ENCODE measurements at regions not wholly inside any gene's neighbourhood (a gene's known extent, or its start where the extent isn't known, plus 50 kb on each side); places are given as distances from the start of the nearest gene placed in this dataset.

DNA sequence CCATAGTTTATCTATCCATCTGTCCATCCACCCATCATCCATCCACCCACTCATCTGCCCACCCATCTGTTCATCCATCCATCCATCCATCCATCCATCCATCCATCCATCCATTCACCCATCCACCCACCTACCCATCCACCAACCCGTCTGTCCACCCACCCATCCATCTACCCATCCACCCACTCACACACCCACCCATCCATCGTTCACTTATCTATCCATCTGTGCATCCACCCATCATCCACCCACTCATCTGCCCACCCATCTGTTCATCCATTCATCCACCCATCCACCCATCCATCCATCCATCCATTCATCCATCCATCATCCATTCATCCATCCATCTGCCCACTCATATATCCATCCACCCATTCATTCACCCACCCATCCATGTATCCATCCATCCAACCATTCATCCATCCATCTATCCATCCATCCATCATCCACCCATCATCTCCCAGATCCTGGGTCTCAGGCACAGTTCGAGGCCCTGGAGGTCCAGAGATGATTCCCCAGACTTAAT, 88.2 kb upstream of the WNT4 start:
- no peaks in the 10 kb centered on the region for H3K4me1 Mint-ChIP-seq (ENCODE audit: unreplicated experiment)
- H3K4me3 Mint-ChIP-seq (ENCODE audit: unreplicated experiment): no peak overlapping the region
- TF ChIP-seq, protein P1, sequence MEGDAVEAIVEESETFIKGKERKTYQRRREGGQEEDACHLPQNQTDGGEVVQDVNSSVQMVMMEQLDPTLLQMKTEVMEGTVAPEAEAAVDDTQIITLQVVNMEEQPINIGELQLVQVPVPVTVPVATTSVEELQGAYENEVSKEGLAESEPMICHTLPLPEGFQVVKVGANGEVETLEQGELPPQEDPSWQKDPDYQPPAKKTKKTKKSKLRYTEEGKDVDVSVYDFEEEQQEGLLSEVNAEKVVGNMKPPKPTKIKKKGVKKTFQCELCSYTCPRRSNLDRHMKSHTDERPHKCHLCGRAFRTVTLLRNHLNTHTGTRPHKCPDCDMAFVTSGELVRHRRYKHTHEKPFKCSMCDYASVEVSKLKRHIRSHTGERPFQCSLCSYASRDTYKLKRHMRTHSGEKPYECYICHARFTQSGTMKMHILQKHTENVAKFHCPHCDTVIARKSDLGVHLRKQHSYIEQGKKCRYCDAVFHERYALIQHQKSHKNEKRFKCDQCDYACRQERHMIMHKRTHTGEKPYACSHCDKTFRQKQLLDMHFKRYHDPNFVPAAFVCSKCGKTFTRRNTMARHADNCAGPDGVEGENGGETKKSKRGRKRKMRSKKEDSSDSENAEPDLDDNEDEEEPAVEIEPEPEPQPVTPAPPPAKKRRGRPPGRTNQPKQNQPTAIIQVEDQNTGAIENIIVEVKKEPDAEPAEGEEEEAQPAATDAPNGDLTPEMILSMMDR (IDR thresholded peaks at IDR 0.05; ENCODE audit: unreplicated experiment): no peak
- no peak overlapping the region for H3K27ac Mint-ChIP-seq (ENCODE audit: unreplicated experiment)
- no peaks in the 10 kb centered on the region for H3K9me3 Mint-ChIP-seq (ENCODE audit: unreplicated experiment)
- DNase-seq (ENCODE audit: low spot score): no peak
- no peaks in the 10 kb centered on the region for H3K36me3 Mint-ChIP-seq (ENCODE audit: low read depth, unreplicated experiment)
- H3K27me3 Mint-ChIP-seq (ENCODE audit: unreplicated experiment): no peaks in the 10 kb centered on the region

DNA sequence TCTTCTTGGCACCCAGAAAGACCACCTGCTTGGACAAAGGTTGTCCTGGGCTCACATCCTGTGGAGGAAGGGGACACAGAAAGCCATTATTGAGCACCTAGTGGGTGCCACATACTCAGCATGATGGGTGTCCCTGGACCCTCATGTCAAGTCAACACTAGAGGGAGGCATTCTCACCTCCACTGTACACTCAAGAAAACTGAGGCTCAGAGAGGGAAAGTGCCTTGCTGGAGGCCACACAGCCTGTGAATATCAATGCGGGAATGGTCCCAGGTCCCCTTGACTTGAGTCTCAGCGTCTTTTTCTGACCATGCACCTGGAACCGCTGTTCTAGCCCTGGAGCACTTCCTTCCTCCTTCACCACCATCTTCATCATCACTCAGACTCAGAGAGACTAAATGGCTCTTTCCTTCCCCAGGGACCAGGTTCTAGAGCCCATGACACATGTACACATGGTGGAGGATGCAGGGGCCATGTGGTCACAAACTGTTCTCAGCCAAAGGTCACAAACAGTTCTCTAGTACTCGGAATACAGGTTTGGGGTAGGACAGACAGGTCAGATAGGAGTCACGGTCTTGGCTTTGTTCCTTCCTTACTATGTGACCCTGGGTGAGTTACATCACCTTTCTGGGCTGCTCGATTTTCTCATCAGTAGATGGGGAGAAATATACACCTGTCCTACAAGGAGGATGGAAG, 89.2 kb upstream of the WNT4 start:
- Mint-ChIP-seq H3K27me3 (ENCODE audit: unreplicated experiment) (no peaks in the 10 kb centered on the region), H3K4me1 (ENCODE audit: unreplicated experiment) (no peaks in the 10 kb centered on the region), H3K27ac (ENCODE audit: unreplicated experiment) (no peak overlapping the region), H3K9me3 (ENCODE audit: unreplicated experiment) (no peaks in the 10 kb centered on the region), H3K4me3 (ENCODE audit: unreplicated experiment) (no peak overlapping the region), H3K36me3 (ENCODE audit: low read depth, unreplicated experiment) (no peaks in the 10 kb centered on the region)
- TF ChIP-seq, protein P1 (IDR thresholded peaks at IDR 0.05; ENCODE audit: unreplicated experiment): no peak
- DNase-seq (ENCODE audit: low spot score): no peak

GRCh38 chr1:22233222-22233621, 90.3 kb upstream of the WNT4 start:
- H3K9me3 Mint-ChIP-seq (ENCODE audit: unreplicated experiment): no peaks in the 10 kb centered on the region
- H3K27me3 Mint-ChIP-seq (ENCODE audit: unreplicated experiment): no peaks in the 10 kb centered on the region
- H3K4me3 Mint-ChIP-seq (ENCODE audit: unreplicated experiment): no peak overlapping the region
- no peak for DNase-seq (ENCODE audit: low spot score)
- H3K4me1 Mint-ChIP-seq (ENCODE audit: unreplicated experiment): no peaks in the 10 kb centered on the region
- H3K27ac Mint-ChIP-seq (ENCODE audit: unreplicated experiment): no peak overlapping the region
- no peaks in the 10 kb centered on the region for H3K36me3 Mint-ChIP-seq (ENCODE audit: low read depth, unreplicated experiment)
- TF ChIP-seq, protein P1 (IDR thresholded peaks at IDR 0.05; ENCODE audit: unreplicated experiment): no peak

DNA sequence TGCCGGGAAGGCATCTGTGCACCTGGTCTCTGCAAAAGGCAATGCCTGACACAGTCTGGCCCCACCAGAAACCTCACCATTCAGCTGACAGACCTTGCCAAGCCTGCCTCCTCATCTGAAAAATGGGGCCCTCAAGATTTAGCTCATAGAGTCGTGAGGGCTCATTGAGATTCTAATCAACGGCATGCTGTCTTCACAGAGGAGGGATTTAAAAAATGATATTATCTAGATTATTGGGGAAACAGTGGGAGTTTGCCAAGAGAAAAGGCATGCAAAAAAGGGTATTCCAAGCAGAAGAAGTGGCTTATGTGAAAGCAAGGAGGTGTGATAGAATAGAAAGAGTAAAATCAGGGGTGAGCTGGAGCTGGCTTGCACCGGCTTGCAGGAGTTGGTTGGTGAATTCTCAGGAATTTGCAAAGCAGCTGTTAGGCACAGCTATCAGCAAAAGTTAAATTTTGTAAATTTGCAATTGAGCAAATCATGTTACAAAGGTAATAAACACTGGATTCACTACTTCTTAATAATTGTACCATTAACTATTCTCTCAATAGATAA, 91.7 kb upstream of the WNT4 start:
- Mint-ChIP-seq H3K36me3 (ENCODE audit: low read depth, unreplicated experiment) (no peaks in the 10 kb centered on the region), H3K9me3 (ENCODE audit: unreplicated experiment) (no peaks in the 10 kb centered on the region), H3K27me3 (ENCODE audit: unreplicated experiment) (peaks cover 2% of the 10 kb centered on the region), H3K4me3 (ENCODE audit: unreplicated experiment) (no peak overlapping the region), H3K4me1 (ENCODE audit: unreplicated experiment) (no peaks in the 10 kb centered on the region), H3K27ac (ENCODE audit: unreplicated experiment) (no peak overlapping the region)
- TF ChIP-seq, protein P1 (IDR thresholded peaks at IDR 0.05; ENCODE audit: unreplicated experiment): no peak
- DNase-seq (ENCODE audit: low spot score): no peak

DNA sequence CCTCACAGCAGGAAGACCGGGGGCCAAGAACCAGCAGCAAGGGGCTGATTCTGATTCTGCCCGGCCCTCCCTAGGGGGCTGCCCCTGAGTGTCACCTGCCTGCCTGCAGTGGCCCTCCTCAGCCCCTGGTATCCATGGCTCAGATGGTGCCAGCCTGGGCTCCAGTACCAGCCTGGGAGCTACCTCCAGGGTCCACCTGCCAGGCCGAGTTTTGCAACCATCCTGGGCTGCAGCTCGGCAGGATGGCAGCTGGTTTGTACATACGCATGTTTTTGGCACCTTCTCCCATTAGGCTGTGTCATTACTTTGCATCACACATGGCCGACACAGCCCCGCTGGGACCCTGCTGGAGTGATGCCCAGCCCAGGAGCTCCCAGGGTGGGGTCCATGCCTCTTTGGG, 93.3 kb upstream of the WNT4 start:
- Mint-ChIP-seq H3K4me1 (ENCODE audit: unreplicated experiment) (no peaks in the 10 kb centered on the region), H3K27ac (ENCODE audit: unreplicated experiment) (no peak overlapping the region), H3K4me3 (ENCODE audit: unreplicated experiment) (no peak overlapping the region), H3K36me3 (ENCODE audit: low read depth, unreplicated experiment) (no peaks in the 10 kb centered on the region), H3K27me3 (ENCODE audit: unreplicated experiment) (peaks cover 2% of the 10 kb centered on the region), H3K9me3 (ENCODE audit: unreplicated experiment) (no peaks in the 10 kb centered on the region)
- TF ChIP-seq, protein P1 (IDR thresholded peaks at IDR 0.05; ENCODE audit: unreplicated experiment): no peak
- no peak for DNase-seq (ENCODE audit: low spot score)

Data from endothelial cell (in vitro differentiated cells).